ENCODE measurements at regions not wholly inside any gene's neighbourhood (a gene's known extent, or its start where the extent isn't known, plus 50 kb on each side); places are given as distances from the start of the nearest gene placed in this dataset.

DNA sequence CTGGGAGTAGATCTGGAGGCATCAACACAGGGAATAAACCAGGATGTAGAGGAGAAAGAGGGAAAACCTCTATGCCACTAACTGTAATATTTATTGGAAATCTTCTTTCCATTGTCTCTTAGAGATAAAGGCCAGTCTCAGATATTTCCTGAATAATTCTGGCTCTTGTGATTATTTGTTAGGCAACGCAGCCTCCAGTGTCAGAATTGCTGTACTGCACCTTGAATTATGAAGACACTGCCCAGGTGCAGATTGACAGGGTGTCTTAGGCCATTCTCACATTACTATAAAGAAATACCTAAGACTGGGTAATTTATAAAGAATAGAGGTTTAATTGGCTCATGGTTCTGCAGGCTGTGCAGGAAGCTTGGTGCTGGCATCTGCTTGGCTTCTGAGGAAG is 100.7 kb upstream of the ZDHHC15 start (continued):
- TF ChIP-seq, protein P1, sequence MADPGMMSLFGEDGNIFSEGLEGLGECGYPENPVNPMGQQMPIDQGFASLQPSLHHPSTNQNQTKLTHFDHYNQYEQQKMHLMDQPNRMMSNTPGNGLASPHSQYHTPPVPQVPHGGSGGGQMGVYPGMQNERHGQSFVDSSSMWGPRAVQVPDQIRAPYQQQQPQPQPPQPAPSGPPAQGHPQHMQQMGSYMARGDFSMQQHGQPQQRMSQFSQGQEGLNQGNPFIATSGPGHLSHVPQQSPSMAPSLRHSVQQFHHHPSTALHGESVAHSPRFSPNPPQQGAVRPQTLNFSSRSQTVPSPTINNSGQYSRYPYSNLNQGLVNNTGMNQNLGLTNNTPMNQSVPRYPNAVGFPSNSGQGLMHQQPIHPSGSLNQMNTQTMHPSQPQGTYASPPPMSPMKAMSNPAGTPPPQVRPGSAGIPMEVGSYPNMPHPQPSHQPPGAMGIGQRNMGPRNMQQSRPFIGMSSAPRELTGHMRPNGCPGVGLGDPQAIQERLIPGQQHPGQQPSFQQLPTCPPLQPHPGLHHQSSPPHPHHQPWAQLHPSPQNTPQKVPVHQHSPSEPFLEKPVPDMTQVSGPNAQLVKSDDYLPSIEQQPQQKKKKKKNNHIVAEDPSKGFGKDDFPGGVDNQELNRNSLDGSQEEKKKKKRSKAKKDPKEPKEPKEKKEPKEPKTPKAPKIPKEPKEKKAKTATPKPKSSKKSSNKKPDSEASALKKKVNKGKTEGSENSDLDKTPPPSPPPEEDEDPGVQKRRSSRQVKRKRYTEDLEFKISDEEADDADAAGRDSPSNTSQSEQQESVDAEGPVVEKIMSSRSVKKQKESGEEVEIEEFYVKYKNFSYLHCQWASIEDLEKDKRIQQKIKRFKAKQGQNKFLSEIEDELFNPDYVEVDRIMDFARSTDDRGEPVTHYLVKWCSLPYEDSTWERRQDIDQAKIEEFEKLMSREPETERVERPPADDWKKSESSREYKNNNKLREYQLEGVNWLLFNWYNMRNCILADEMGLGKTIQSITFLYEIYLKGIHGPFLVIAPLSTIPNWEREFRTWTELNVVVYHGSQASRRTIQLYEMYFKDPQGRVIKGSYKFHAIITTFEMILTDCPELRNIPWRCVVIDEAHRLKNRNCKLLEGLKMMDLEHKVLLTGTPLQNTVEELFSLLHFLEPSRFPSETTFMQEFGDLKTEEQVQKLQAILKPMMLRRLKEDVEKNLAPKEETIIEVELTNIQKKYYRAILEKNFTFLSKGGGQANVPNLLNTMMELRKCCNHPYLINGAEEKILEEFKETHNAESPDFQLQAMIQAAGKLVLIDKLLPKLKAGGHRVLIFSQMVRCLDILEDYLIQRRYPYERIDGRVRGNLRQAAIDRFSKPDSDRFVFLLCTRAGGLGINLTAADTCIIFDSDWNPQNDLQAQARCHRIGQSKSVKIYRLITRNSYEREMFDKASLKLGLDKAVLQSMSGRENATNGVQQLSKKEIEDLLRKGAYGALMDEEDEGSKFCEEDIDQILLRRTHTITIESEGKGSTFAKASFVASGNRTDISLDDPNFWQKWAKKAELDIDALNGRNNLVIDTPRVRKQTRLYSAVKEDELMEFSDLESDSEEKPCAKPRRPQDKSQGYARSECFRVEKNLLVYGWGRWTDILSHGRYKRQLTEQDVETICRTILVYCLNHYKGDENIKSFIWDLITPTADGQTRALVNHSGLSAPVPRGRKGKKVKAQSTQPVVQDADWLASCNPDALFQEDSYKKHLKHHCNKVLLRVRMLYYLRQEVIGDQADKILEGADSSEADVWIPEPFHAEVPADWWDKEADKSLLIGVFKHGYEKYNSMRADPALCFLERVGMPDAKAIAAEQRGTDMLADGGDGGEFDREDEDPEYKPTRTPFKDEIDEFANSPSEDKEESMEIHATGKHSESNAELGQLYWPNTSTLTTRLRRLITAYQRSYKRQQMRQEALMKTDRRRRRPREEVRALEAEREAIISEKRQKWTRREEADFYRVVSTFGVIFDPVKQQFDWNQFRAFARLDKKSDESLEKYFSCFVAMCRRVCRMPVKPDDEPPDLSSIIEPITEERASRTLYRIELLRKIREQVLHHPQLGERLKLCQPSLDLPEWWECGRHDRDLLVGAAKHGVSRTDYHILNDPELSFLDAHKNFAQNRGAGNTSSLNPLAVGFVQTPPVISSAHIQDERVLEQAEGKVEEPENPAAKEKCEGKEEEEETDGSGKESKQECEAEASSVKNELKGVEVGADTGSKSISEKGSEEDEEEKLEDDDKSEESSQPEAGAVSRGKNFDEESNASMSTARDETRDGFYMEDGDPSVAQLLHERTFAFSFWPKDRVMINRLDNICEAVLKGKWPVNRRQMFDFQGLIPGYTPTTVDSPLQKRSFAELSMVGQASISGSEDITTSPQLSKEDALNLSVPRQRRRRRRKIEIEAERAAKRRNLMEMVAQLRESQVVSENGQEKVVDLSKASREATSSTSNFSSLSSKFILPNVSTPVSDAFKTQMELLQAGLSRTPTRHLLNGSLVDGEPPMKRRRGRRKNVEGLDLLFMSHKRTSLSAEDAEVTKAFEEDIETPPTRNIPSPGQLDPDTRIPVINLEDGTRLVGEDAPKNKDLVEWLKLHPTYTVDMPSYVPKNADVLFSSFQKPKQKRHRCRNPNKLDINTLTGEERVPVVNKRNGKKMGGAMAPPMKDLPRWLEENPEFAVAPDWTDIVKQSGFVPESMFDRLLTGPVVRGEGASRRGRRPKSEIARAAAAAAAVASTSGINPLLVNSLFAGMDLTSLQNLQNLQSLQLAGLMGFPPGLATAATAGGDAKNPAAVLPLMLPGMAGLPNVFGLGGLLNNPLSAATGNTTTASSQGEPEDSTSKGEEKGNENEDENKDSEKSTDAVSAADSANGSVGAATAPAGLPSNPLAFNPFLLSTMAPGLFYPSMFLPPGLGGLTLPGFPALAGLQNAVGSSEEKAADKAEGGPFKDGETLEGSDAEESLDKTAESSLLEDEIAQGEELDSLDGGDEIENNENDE (IDR thresholded peaks at IDR 0.05; ENCODE audit: low read depth, low read length) = no peak

Data from K562 (cell line).